WTC11 (cell line): ENCODE measurements at regions not wholly inside any gene's neighbourhood (a gene's known extent, or its start where the extent isn't known, plus 50 kb on each side); places are given as distances from the start of the nearest gene placed in this dataset.

Source experiments
- ATAC-seq: fragments of 200-7000 bp; cut with Tn5 transposase; 2 replicates; pipeline ENCODE4 v1.10.0; 2021; ENCODE audit warnings: mild to moderate bottlenecking, moderate library complexity
- CTCF ChIA-PET: fragments of 300-600 bp; sonication (Branson Sonifier 250); formaldehyde crosslinking; loops from one replicate; lab custom pipeline; 2021; ENCODE audit warnings: antibody characterized with exemption; lab: Charles Lee
- POLR2A ChIA-PET: fragments of 350-600 bp; sonication (Branson Sonifier 250); formaldehyde crosslinking; loops from one replicate; lab custom pipeline; 2021; ENCODE audit warnings: antibody characterized with exemption; lab: Charles Lee
- DNase-seq: peaks from one replicate; pipeline ENCODE4 v3.0.0; 2021; ENCODE audit warnings: low spot score
- H3K27ac Mint-ChIP-seq: 2 replicates; pipeline ENCODE4 v1.8.0; 2021; ENCODE audit warnings: mixed read lengths
- H3K27me3 Mint-ChIP-seq: 2 replicates; pipeline ENCODE4 v1.8.0; 2021; ENCODE audit warnings: low read depth, mild to moderate bottlenecking, moderate library complexity, mixed read lengths
- H3K36me3 Mint-ChIP-seq: 2 replicates; pipeline ENCODE4 v1.8.0; 2021; ENCODE audit warnings: mixed read lengths
- H3K4me1 Mint-ChIP-seq: 2 replicates; pipeline ENCODE4 v1.8.0; 2022; ENCODE audit warnings: mixed read lengths
- H3K4me3 Mint-ChIP-seq: 2 replicates; pipeline ENCODE4 v1.8.0; 2021; ENCODE audit warnings: mild to moderate bottlenecking, moderate library complexity, mixed read lengths
- H3K9me3 Mint-ChIP-seq: 2 replicates; pipeline ENCODE4 v1.8.0; 2021; ENCODE audit warnings: mixed read lengths
- CDX4 ChIP-seq: fragments of 250-450 bp; sonication (Bioruptor Pico); IDR thresholded peaks from 2 replicates; pipeline ENCODE4 v1.9.0; 2021; ENCODE audit warnings: moderate library complexity, mild to moderate bottlenecking, inconsistent platforms, borderline replicate concordance
- CREB1 ChIP-seq: sonication (generic); formaldehyde crosslinking; IDR thresholded peaks from 2 replicates; pipeline ENCODE4 v1.8.0; 2023; ENCODE audit warnings: mild to moderate bottlenecking, missing genetic modification reagents
- E2F4 ChIP-seq: sonication (generic); formaldehyde crosslinking; IDR thresholded peaks from 2 replicates; pipeline ENCODE4 v1.8.1; 2022; ENCODE audit warnings: low read depth, mild to moderate bottlenecking, moderate library complexity, missing genetic modification reagents, borderline replicate concordance
- EMX1 ChIP-seq: fragments of 250-450 bp; sonication (Bioruptor Pico); IDR thresholded peaks from 2 replicates; pipeline ENCODE4 v1.8.0; 2021; ENCODE audit warnings: mild to moderate bottlenecking
- ESRRA ChIP-seq: sonication (generic); formaldehyde crosslinking; IDR thresholded peaks from 2 replicates; pipeline ENCODE4 v1.8.1; 2022; ENCODE audit warnings: mild to moderate bottlenecking, missing genetic modification reagents, borderline replicate concordance
- FOXJ3 ChIP-seq: sonication (generic); formaldehyde crosslinking; IDR thresholded peaks from 2 replicates; pipeline ENCODE4 v1.9.0; 2021; ENCODE audit warnings: missing genetic modification reagents, mild to moderate bottlenecking, borderline replicate concordance
- MLX ChIP-seq: sonication (generic); formaldehyde crosslinking; IDR thresholded peaks from 2 replicates; pipeline ENCODE4 v1.8.1; 2023; ENCODE audit warnings: mild to moderate bottlenecking, missing genetic modification reagents, moderate library complexity
- NFATC4 ChIP-seq: fragments of 250-450 bp; sonication (Bioruptor Pico); IDR thresholded peaks from 2 replicates; pipeline ENCODE4 v1.9.0; 2021; ENCODE audit warnings: mild to moderate bottlenecking
- NR2C2 ChIP-seq: sonication (generic); formaldehyde crosslinking; IDR thresholded peaks from 2 replicates; pipeline ENCODE4 v1.8.0; 2022; ENCODE audit warnings: mild to moderate bottlenecking, missing genetic modification reagents
- OVOL2 ChIP-seq: fragments of 250-450 bp; sonication (Bioruptor Pico); IDR thresholded peaks from 2 replicates; pipeline ENCODE4 v1.9.0; 2021; ENCODE audit warnings: mild to moderate bottlenecking, borderline replicate concordance
- SMAD3 ChIP-seq: sonication (generic); formaldehyde crosslinking; IDR thresholded peaks from 2 replicates; pipeline ENCODE4 v1.8.0; 2022; ENCODE audit warnings: missing genetic modification reagents, mild to moderate bottlenecking, borderline replicate concordance
- TEAD1 ChIP-seq: sonication (generic); formaldehyde crosslinking; IDR thresholded peaks from 2 replicates; pipeline ENCODE4 v1.8.0; 2022; ENCODE audit warnings: mild to moderate bottlenecking, missing genetic modification reagents
- USF1 ChIP-seq: sonication (generic); formaldehyde crosslinking; IDR thresholded peaks from 2 replicates; pipeline ENCODE4 v1.8.0; 2022; ENCODE audit warnings: mild to moderate bottlenecking, missing genetic modification reagents
- USF2 ChIP-seq: sonication (generic); formaldehyde crosslinking; IDR thresholded peaks from 2 replicates; pipeline ENCODE4 v1.8.1; 2023; ENCODE audit warnings: mild to moderate bottlenecking, missing genetic modification reagents, moderate library complexity
- ZNF263 ChIP-seq: sonication (generic); formaldehyde crosslinking; IDR thresholded peaks from 2 replicates; pipeline ENCODE4 v1.8.1; 2022; ENCODE audit warnings: low read depth, mild to moderate bottlenecking, moderate library complexity, missing genetic modification reagents
- ZNF281 ChIP-seq: sonication (generic); formaldehyde crosslinking; IDR thresholded peaks from 2 replicates; pipeline ENCODE4 v1.8.0; 2023; ENCODE audit warnings: mild to moderate bottlenecking, missing genetic modification reagents
- ZNF416 ChIP-seq: fragments of 250-450 bp; sonication (Bioruptor Pico); IDR thresholded peaks from 2 replicates; pipeline ENCODE4 v1.9.0; 2021; ENCODE audit warnings: mild to moderate bottlenecking, inconsistent platforms
- ZSCAN18 ChIP-seq: fragments of 250-450 bp; sonication (Bioruptor Pico); IDR thresholded peaks from 2 replicates; pipeline ENCODE4 v2.1.2; 2022; ENCODE audit warnings: mild to moderate bottlenecking, moderate library complexity

- TF ChIP-seq ZNF416 (CRISPR knock-in tag) = no peak
- TF ChIP-seq FOXJ3 = no peak
- TF ChIP-seq CREB1 (CRISPR knock-in tag) = no peak
- no peak for TF ChIP-seq EMX1 (CRISPR knock-in tag)
- TF ChIP-seq ZNF263 = no peak
- no peak for TF ChIP-seq OVOL2
- TF ChIP-seq ZSCAN18 = no peak
- no peak for TF ChIP-seq USF1
- no peak for TF ChIP-seq NFATC4 (CRISPR knock-in tag)
- TF ChIP-seq CDX4 (CRISPR knock-in tag) = no peak
- no peak for TF ChIP-seq ESRRA (CRISPR knock-in tag)
- no peak for TF ChIP-seq SMAD3 (CRISPR knock-in tag)
These were observed 582.2 kb downstream of the CENPC start (continued) for GRCh38 chr4:66963084-66963483.

GRCh38 chr4:66959207-66959606, 586.1 kb downstream of the CENPC start:
- no peak for TF ChIP-seq E2F4 (CRISPR knock-in tag)
- no peak for TF ChIP-seq NR2C2 (CRISPR knock-in tag)
- no peak for TF ChIP-seq OVOL2
- no peak for TF ChIP-seq ZSCAN18
- TF ChIP-seq USF2 (CRISPR knock-in tag) = no peak
- no peak for TF ChIP-seq ZNF281 (CRISPR knock-in tag)
- TF ChIP-seq TEAD1 (CRISPR knock-in tag) = no peak
- TF ChIP-seq MLX (CRISPR knock-in tag) = no peak
- Mint-ChIP-seq H3K27me3 (no peaks in the 10 kb centered on the region), H3K27ac (no peak overlapping the region), H3K4me3 (no peak overlapping the region), H3K4me1 (peaks cover 7% of the 10 kb centered on the region), H3K36me3 (no peaks in the 10 kb centered on the region), H3K9me3 (peaks cover 7% of the 10 kb centered on the region)
- ChIA-PET POLR2A (no interaction called here), CTCF (no interaction called here)
- DNase-seq = no peak
- no peak for ATAC-seq
